ENCODE measurements at regions not wholly inside any gene's neighbourhood (a gene's known extent, or its start where the extent isn't known, plus 50 kb on each side); places are given as distances from the start of the nearest gene placed in this dataset.
A peak's percentile ranks its signal among the peaks of the same experiment; 100 is the strongest.
"Not testable (repeated sequence)": the region's sequence is repeated elsewhere in the genome, so short reads cannot be mapped to it uniquely, and the experiment has no call there.

- DNase-seq: no peak
These were observed 63.1 kb upstream of the NDN start for GRCh38 chr15:23750179-23750578.

DNA sequence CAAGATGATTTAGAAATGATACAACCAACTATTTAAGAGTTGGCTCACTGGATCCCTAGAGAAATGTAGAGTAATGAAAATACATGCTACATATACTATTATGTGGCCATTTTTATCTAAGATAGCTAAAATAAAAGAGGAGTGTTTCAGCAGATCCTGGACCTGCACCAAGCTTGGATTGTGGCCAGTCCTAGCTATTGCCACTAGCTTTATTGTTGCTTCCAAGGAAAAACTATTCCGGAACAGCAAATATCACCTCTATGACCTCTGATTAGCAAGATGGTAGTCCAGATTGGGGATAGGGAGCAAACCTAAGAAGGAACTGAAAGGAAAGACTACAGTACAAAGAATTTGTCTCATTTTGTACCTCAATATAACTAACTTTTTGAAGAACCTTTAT, 63.7 kb upstream of the NDN start:
- no peak for DNase-seq

DNA sequence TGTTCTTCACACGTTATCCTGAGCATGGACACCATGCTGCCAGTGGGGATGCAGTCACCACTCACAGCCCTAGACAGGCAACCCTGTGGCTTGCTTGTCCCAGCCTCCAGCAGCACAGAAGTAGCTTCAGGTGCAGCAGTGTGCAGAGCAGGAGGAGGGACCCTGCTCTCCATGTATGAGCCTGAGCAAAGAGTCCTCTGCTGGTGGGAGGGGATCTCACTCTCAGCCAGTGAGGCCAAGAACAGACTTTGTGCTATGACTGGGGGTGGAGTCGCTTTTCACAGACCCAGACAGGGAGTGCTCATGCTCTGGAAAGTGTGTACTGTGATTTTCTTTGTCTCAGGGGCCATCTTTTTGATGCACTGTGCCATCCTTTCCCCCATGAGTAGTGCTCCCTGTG, 66.1 kb upstream of the NDN start:
- DNase-seq: no peak

- no peak for DNase-seq
These were observed 71.8 kb upstream of the NDN start for GRCh38 chr15:23758891-23759290.

DNA sequence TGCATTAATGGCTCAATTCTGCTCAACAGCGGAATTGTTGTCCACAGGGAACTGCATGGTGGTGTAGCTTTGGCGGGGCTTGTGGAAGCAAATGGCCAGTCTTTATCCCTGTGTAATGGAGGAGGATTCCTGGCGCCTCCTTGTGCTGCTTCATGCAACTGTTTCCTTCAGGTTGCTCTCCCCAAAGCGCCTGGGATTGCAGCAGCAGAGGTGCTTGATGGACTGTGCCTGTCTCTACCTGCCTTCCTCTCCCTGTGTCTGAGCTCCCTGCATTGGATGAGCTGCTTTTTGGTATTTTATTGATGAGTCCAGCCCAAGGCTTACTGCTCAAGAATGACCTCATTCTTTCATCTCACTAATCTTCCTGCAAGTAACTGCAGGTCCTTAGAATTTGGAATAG, 72.9 kb upstream of the NDN start:
- no peak for DNase-seq

- DNase-seq: no peak
These were observed 74.3 kb upstream of the NDN start for GRCh38 chr15:23761386-23761785.

DNA sequence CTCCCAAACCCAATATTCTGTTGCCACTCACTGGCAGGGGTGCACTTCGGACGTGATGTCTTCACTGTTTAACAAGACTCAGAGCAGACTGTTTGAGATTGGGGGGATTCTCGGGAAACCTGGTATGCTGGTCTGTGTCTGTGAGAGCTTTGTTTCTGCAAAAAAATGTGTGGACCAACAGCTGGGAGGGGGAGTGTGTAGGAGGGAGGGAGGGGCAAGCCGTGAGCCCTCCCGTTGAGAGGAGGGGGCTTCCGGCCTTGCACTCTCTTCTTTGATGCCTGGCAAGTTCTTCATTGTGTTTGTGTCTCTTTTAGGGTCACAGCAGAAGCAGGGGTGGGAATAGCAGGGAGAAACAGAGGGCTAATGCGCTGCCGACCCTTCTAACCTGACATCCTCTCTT, 74.9 kb upstream of the NDN start:
- DNase-seq: no peak

- DNase-seq: no peak
These were observed 75.9 kb upstream of the NDN start for GRCh38 chr15:23763021-23763420.

DNA sequence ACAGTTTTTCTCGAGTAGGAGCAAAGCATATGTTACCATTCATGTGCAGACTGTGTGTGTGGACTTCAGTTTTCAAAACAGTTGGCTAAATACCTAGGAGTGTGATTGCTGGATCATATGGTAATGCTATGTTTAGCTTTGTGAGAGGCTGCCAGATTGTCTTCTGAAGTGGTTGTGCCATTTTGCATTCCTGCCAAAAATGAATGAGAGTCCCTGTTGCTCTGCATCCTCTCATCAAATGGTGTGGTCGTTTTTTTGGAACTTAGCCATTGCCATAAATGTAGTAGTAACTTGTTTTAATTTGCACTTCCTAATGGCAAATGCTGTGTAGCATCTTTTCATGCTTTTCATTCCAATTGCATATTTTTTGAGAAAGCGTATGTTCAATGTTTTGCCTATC, 77.2 kb upstream of the NDN start:
- DNase-seq: no peak

- no peak for DNase-seq
These were observed 77.6 kb upstream of the NDN start for GRCh38 chr15:23764716-23765115.

- not testable (repeated sequence) for DNase-seq
These were observed 79.7 kb upstream of the NDN start for GRCh38 chr15:23766779-23767178.

- DNase-seq: no peak
These were observed 86.0 kb upstream of the NDN start for GRCh38 chr15:23773093-23773492.

DNA sequence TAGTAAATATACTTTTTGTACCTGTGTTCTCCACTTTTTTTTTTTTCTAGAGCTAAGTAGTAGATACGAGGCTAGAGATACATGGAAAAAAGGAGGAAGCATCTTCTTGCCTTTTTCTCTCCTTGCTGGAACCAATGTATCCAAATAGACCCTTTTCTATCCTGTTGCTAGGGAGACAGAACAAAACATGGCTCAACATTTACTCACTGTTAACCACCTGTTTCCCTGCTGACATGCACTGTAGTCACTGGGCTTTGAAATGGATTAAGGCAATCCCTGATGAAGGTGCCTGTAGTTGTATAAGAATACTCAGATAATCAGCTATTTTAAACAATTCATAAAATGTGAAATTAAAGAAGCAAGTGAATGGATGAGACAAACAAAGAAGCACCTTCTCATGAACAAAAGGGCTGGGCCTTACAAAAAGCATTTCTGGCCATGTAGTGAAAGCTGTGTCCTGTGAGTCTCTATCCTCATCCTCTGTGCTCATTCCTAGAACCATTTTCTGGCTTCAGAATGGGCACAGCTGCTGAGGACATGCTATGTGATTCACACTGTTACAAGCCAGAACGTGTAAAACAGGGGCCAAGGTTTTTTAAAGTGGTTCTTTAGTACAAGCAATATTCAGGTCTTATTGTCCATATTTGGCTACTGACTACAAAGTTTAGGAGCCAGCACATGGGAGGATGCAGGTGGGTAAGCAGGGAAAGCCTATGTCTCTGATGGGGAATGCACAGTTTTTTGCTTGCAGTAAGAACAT, 100.4 kb upstream of the NDN start:
- no peak for DNase-seq

GRCh38 chr15:23793191-23793680, 106.1 kb upstream of the NDN start:
- DNase-seq: no peak

DNA sequence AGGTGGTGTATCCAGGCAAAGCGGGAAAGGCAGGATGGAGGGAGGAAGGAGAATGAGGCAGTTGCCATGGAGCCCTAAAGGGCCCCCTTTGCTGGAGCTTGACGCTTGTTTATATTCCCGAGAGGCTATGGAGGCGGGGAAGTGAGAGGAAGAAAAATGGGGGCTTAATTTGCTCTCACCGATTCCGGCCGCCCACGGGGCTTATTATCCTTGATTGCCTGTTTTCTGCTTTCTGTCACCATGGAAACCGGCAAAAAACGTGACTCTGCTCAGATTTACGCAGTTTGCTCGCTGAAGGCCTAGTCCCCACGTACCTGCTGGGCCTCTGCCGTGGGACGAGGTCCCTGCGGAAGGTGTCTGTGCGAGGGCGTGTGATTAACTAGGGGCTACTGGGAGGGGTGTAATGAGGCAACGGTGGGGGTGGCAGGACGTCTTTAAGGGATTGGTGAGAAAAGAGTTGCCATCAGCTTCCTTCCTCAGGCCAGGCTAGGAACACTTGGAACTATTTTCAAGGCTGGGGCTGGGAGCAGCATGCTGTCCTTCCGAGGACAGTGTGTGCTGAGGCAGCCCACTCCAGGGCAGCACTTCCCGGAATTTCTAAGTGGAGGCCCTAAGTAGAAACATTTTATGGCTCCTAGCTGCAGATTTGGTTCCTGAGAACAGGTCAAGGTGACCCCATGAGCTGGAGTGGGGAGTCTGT, 110.8 kb upstream of the NDN start:
- DNase-seq: peak; percentile 65

DNA sequence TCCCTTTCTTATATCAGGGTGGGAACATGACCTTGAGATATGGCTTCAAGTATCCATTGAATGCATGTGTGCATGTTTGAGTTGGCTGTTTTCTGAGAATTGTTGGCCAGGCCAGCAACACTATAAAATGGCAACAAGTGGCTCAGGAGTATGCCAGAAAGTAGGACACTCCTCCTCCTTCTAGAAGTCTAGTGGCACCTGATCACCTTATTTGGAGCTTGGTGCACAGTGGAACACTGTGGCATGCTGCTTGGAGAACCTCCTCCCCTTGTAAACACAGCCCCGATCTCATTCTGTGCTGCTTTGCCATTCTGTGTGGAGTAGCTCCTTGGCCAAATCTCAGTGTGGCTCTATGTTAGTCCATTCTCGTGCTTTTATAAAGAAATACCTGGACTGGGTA, 114.8 kb upstream of the NDN start:
- no peak for DNase-seq

- DNase-seq: not testable (repeated sequence)
These were observed 115.9 kb upstream of the NDN start for GRCh38 chr15:23802896-23803435.

- DNase-seq: no peak
These were observed 119.9 kb upstream of the NDN start for GRCh38 chr15:23806980-23807379.

DNA sequence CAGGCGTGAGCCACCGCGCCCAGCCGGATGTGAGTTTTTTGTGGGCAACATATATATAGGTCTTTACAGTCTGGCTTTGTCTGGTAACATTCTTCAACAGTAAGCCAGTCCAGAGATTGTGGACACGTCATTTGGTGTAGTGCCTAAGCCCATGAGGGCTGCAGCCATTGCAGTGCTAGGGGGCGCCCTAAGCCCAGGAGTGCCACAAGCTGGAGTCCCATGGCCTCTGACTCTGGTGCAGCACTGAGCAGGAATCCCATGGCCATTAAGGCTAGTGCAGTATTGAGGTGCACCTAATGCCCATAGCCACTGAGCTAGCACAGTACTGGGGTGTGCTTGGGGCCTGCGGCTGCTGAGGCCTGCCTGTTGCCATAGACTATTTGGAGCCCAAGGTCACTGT, 136.4 kb upstream of the NDN start:
- no peak for DNase-seq

GRCh38 chr15:23828786-23829185, 141.7 kb upstream of the NDN start:
- DNase-seq: no peak

DNA sequence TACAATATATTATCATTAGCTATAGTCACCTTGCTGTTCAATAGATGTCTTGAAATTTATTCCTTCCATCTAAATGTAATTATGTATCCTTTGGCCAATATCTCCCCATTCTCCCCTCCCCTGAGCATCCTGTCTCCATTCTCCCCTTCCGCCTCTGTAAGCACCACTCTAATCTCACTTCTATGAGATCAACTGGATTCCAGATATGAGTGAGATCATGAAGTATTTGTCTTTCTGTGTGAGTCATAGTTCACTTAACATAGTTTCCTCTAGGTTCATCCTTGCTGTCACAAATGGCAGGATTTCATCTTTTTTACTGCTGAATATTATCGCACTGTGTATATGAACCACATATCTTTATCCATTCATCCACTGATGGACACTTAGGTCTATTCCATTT, 148.8 kb upstream of the NDN start:
- DNase-seq: no peak

DNA sequence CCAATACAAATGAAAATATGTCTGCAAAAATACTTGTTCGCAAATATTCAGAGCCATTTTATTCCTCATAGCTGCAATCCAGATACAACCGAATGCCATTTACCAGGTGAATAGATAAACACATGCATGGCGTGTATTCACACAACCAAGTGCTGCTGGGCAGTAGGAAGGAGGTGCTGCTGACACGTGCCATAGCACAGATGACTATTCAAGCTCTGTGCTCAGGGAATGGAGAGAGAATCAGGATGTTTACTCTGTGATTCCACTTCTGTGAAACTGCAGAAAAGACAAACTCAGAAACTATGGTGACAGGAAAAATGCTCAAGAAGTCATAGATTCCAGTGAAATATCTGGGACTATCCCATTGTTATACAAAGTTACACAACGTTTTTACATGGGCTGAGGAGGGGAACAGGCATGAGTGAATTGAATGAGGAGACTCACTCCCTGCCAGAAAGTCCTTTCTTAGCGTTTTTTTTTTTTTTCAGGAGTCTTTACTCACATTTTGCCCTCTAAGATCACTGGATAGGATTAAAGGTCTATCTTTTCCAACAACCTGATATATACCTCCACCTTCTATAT, 152.9 kb upstream of the NDN start:
- DNase-seq: no peak

- DNase-seq: no peak
These were observed 159.1 kb upstream of the NDN start for GRCh38 chr15:23846218-23846617.

GRCh38 chr15:23850666-23851065, 163.6 kb upstream of the NDN start:
- DNase-seq: no peak

Data from NCI-H1417 treated with DMSO at 0.1 percent for 48 hours (cell line).